NCI-H1105 treated with DMSO at 0.1 percent for 48 hours (cell line): ENCODE measurements at regions not wholly inside any gene's neighbourhood (a gene's known extent, or its start where the extent isn't known, plus 50 kb on each side); places are given as distances from the start of the nearest gene placed in this dataset.

Experiments used
- DNase-seq: peaks from one replicate; lab custom pipeline; 2025; lab: John Stamatoyannopoulos, UW

- DNase-seq: no peak
Measured at GRCh38 chr3:64316971-64317370, 91.7 kb upstream of the PRICKLE2 start.

DNA sequence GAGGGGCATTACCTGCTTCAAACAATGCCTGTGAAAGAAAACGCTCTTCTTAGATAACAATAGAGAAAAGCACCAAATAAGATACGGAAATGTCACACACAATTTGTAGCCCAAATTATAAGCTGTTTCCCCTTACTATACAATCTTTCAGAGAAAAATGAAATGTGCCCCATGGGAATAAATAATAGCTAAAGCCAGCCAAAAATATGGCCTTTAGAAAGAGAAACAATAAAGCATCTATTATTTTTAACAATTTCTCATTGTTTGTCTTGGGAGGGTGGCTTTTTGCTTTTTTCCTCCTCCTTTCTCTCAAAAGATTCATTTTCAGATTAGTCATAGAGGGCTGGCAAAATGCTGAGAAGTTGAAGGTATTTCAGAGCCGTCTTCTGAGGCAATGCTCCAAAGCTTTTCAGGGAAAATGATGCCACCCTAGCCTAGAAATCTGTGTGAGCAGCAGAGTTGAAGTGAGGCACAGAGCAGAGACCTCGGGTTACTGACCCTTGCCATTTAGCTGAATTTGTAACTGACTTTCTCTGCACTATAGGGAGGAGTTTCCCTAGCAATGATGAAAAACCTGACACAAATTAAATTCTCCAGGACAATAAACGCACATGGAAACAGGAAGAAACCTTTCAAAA is 86.3 kb upstream of the PRICKLE2 start:
- DNase-seq: no peak

GRCh38 chr3:64308931-64309330 is 83.7 kb upstream of the PRICKLE2 start:
- DNase-seq: no peak

- no peak for DNase-seq
Measured at GRCh38 chr3:64306745-64307144, 81.5 kb upstream of the PRICKLE2 start.

- no peak for DNase-seq
Measured at GRCh38 chr3:64305731-64306130, 80.5 kb upstream of the PRICKLE2 start.

GRCh38 chr3:64304828-64305410 is 79.7 kb upstream of the PRICKLE2 start:
- no peak for DNase-seq

- no peak for DNase-seq
Measured at GRCh38 chr3:64303881-64304280, 78.6 kb upstream of the PRICKLE2 start.

- no peak for DNase-seq
Measured at GRCh38 chr3:64303401-64303800, 78.1 kb upstream of the PRICKLE2 start.

DNA sequence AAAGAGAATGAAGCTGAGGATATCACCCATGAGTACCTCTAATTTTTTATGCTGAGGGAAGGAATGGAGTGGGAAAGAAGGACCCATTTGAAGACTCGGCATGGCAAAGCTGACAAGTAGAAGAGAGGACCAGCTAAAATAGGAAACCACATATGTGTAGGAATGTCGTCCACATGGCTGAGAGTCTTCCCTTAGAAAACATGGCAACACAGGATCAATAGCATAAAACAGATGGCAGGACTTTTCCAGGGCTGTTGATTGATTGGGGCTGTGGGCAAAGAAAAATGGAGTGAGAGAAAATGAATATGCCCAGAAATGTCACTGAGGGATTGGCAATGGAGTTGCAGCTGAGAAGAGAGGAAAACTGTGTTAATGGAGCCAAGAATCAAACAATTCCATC is 76.2 kb upstream of the PRICKLE2 start:
- no peak for DNase-seq

DNA sequence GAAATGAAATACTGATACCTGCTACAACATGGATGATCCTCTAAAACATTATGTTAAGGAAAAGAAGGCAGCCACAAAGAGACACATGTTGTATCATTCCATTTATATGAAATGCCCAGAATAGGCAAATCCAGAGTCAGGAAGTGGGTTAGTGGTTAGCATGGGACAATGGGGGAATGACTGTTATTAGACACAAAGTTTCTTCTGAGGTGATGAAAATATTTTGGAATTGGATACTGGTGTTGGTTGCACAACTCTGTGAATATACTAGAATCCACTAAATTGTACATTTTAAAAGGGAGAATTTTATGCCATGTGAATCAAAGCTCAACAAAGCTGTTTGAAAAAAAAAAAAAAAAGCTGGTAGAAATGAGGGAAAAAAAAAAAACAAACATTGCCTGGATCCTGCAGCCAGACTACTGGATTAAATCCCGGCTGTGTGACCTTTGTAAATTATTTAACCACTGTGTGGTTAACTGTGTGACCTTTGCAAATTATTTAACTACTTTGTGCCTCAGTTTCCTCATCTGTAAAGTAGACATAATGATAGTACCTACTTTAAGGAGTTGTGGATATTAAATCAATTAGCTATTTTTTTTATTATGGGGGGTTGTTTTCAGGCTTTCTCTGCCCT is 75.6 kb upstream of the PRICKLE2 start:
- DNase-seq: no peak

GRCh38 chr3:64299206-64299605 is 73.9 kb upstream of the PRICKLE2 start:
- no peak for DNase-seq

DNA sequence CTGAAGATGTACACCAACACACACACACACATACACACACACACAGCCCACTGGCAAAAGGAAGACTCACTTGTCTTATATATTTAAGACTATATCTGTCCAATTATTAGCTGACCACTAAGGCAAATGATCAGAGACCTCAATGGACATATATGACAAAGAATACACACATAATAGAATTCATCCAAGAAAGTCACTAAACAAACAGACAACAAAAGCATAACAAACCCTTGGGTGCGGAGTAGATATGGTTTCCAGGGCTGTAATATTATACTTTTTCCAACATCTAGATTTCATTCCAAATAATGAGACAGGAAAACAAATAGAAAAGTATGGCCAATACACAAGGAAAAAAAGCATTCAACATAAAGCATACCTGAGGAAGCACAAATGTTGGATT is 72.3 kb upstream of the PRICKLE2 start:
- no peak for DNase-seq

GRCh38 chr3:64295594-64295993 is 70.3 kb upstream of the PRICKLE2 start:
- no peak for DNase-seq

DNA sequence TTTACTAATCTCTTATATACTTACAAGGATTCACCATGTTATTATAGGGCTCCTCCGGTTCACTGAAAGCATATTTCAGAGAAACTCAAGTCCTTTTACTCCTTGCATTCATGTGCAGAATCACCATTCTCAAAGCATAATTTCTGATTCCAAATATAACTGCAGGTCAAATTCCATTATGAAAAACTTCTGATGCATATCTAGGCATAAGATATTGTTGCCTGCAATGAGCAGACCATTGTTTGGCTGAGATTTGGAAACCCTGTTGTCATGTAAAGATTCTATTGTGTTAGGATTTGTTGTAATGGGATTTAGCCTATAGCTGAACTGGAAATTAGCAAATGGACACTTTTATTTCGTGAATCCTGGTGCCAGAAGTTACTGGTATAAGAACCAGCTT is 69.5 kb upstream of the PRICKLE2 start:
- no peak for DNase-seq

GRCh38 chr3:64293121-64293520 is 67.9 kb upstream of the PRICKLE2 start:
- DNase-seq: no peak

GRCh38 chr3:64291956-64292355 is 66.7 kb upstream of the PRICKLE2 start:
- no peak for DNase-seq

- no peak for DNase-seq
Measured at GRCh38 chr3:64291345-64291744, 66.1 kb upstream of the PRICKLE2 start.

DNA sequence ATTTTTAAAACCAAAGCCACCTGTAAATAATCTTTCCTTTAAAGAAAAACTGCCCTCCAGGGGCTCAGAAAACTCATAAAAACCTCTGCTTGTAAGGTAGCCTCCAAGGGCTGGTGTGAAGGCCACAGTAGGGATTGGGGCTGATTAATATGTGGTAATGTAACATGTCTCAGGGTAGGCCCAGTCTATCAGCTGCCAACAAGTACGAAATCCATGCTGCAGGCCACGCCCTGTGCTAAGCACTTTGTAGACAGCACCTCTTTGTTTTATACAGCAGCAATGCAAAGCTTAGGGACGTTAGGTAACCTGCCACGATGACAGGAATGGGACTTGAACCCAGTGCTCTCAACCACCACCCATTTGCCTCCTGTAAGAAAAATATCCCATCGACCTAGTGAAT is 65.6 kb upstream of the PRICKLE2 start:
- DNase-seq: no peak

DNA sequence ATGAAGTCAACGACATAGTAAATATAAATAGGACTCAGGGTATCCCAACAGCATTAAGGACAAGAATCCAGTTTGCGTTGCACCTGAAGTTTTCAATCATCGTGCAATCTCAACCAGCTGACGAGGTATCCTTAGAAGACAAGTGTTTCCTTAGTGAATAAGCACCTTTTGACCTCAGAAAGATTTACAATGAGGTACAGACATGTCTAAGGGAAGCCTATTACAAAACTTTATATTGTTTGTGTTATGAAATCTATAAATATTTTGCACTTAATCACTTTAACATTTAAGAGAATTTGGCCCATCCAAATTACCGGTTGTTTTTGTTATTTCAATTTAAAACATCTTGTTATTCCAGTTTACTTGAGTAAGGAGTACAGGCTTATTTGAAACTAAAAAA is 64.9 kb upstream of the PRICKLE2 start:
- DNase-seq: no peak

DNA sequence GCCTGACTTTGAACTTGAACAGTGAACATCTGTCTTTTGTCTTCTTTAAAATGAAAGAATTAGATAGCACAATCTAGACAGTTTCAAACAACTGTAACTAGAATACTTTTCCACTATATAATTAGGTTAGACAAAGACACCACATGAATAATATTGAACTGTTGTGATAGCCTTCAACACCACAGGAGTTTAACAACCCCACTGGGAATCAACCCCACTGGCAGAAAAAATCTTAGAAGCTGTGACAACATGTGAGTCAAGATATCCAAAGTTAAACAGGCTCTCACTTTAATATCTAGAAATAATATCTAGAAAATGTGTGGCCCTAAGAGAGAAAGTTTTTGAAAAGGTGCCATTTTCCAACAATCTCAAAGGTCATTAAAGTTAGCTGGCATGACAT is 64.4 kb upstream of the PRICKLE2 start:
- DNase-seq: no peak

GRCh38 chr3:64278625-64279024 is 53.4 kb upstream of the PRICKLE2 start:
- no peak for DNase-seq

GRCh38 chr3:64276131-64276530 is 50.9 kb upstream of the PRICKLE2 start:
- no peak for DNase-seq
